Esophagus muscularis mucosa (tissue), 4 donors: ENCODE measurements at regions not wholly inside any gene's neighbourhood (a gene's known extent, or its start where the extent isn't known, plus 50 kb on each side); places are given as distances from the start of the nearest gene placed in this dataset.
"Not testable (repeated sequence)": the region's sequence is repeated elsewhere in the genome, so short reads cannot be mapped to it uniquely, and the experiment has no call there.

Source experiments
- DNase-seq: peaks from one replicate; pipeline ENCODE4 v3.0.0-alpha.2; 2017; ENCODE audit errors: extremely low spot score
- H3K27ac ChIP-seq, 4 donors: fragments of 200-600 bp; sonication (generic); replicated peaks in 1 of 4; 1 replicate in 3 of 4; 2 replicates in 1 of 4; pipeline ENCODE4 v1.5.1; 2016 to 2019; ENCODE audit warnings: mild to moderate bottlenecking in 1 of 4
- H3K27me3 ChIP-seq, 4 donors: fragments of 200-600 bp; sonication (generic); one replicate each; pipeline versions ENCODE4 v1.5.1 to v1.6.0; 2016 to 2019
- H3K36me3 ChIP-seq, 4 donors: fragments of 200-600 bp; sonication (generic); one replicate each; pipeline ENCODE4 v1.5.1; 2016 to 2019
- H3K4me1 ChIP-seq, 4 donors: fragments of 200-600 bp; sonication (generic); one replicate each; pipeline ENCODE4 v1.5.1; 2016 to 2019
- H3K4me3 ChIP-seq, 4 donors: fragments of 200-600 bp; sonication (generic); 1 replicate in 2 of 4; 2 replicates in 2 of 4; pipeline ENCODE4 v1.5.1; 2016 to 2019; ENCODE audit warnings: mild to moderate bottlenecking in 4 of 4, moderate library complexity in 1 of 4
- H3K9me3 ChIP-seq, 4 donors: fragments of 200-600 bp; sonication (generic); 1 replicate in 3 of 4; 2 replicates in 1 of 4; pipeline ENCODE4 v1.5.1; 2016 to 2019
- CTCF ChIP-seq, 3 experiments: fragments of 200-600 bp in 2 of 3; fragments of 450-650 bp in 1 of 3; sonication (generic) in 2 of 3; IDR thresholded peaks; one replicate each; pipeline ENCODE4 v1.5.1; 2017 to 2019; ENCODE audit warnings: antibody characterized with exemption in 3 of 3, mild to moderate bottlenecking in 2 of 3, moderate library complexity in 1 of 3
- EP300 ChIP-seq: sonication (generic); formaldehyde crosslinking; IDR thresholded peaks from one replicate; pipeline ENCODE4 v1.6.1; 2017; ENCODE audit warnings: antibody characterized with exemption
- POLR2A ChIP-seq: fragments of 450-650 bp; IDR thresholded peaks from one replicate; pipeline ENCODE4 v1.6.1; 2017; ENCODE audit warnings: antibody characterized with exemption, moderate library complexity, mild to moderate bottlenecking, low read depth
- POLR2AphosphoS5 ChIP-seq, 2 donors: sonication (generic); formaldehyde crosslinking; IDR thresholded peaks; one replicate each; pipeline ENCODE4 v1.6.1; 2017; ENCODE audit warnings: antibody characterized with exemption in 2 of 2
- WGBS: methylation state at CpG from one replicate; pipeline ENCODE4 v1.1.5; 2018; 5-methylcytosine and 5-hydroxymethylcytosine counted together
- intact Hi-C: fragments of 100-400 bp; cut with DNase I; formaldehyde crosslinking; loops from one replicate; pipeline ENCODE4 v1.15.1; 2023

- no peak for TF ChIP-seq EP300
- no peak for TF ChIP-seq POLR2AphosphoS5 (IDR thresholded peaks at IDR 0.05)
- no peak for TF ChIP-seq CTCF (IDR thresholded peaks at IDR 0.05)
- TF ChIP-seq POLR2A, result no peak
- Histone ChIP-seq H3K36me3 (no peaks in the 10 kb centered on the region), H3K4me1 (no peaks in the 10 kb centered on the region), H3K4me3 (no peak overlapping the region), H3K27ac (no peak overlapping the region), H3K27me3 (peaks cover 0 to 4% (median 0%) of the 10 kb centered on the region in 4 donors), H3K9me3 (no peaks in the 10 kb centered on the region)
- WGBS, result 56% methylated on average over 7 of the region's 7 CpGs
- intact Hi-C loops, result no loop called here
- no peak for DNase-seq
Observed at GRCh38 chr7:127477295-127478023, 85.0 kb upstream of the ZNF800 start.

GRCh38 chr7:127476618-127477017 is 84.1 kb upstream of the ZNF800 start:
- H3K27me3 ChIP-seq, result peaks cover 0 to 4% (median 0%) of the 10 kb centered on the region in 4 donors
- H3K36me3 ChIP-seq, result no peaks in the 10 kb centered on the region
- H3K9me3 ChIP-seq, result no peaks in the 10 kb centered on the region
- 81% methylated on average over 1 of the region's 1 CpG for WGBS
- no peak overlapping the region for H3K4me3 ChIP-seq
- H3K4me1 ChIP-seq, result no peaks in the 10 kb centered on the region
- no peak overlapping the region for H3K27ac ChIP-seq
- TF ChIP-seq CTCF (IDR thresholded peaks at IDR 0.05) (no peak), POLR2AphosphoS5 (IDR thresholded peaks at IDR 0.05) (no peak), POLR2A (no peak), EP300 (no peak)
- intact Hi-C loops, result no loop called here
- DNase-seq, result no peak

- intact Hi-C loops, result no loop called here
Observed at GRCh38 chr7:127474457-127474856, 81.9 kb upstream of the ZNF800 start.

GRCh38 chr7:127473409-127473808 is 80.9 kb upstream of the ZNF800 start:
- no peak overlapping the region for H3K27ac ChIP-seq
- H3K9me3 ChIP-seq, result no peaks in the 10 kb centered on the region
- WGBS, result 7% methylated on average over 1 of the region's 1 CpG
- H3K27me3 ChIP-seq, result no peaks in the 10 kb centered on the region
- intact Hi-C loops, result no loop called here
- H3K36me3 ChIP-seq, result no peaks in the 10 kb centered on the region
- TF ChIP-seq CTCF (IDR thresholded peaks at IDR 0.05), result no peak
- no peak for TF ChIP-seq EP300
- no peak for TF ChIP-seq POLR2AphosphoS5 (IDR thresholded peaks at IDR 0.05)
- no peak for TF ChIP-seq POLR2A
- H3K4me3 ChIP-seq, result no peak overlapping the region
- no peak for DNase-seq
- no peaks in the 10 kb centered on the region for H3K4me1 ChIP-seq

More at GRCh38 chr7:127474457-127474856, 81.9 kb upstream of the ZNF800 start:
- no peaks in the 10 kb centered on the region for H3K9me3 ChIP-seq
- no peak overlapping the region for H3K27ac ChIP-seq
- no peaks in the 10 kb centered on the region for H3K27me3 ChIP-seq
- H3K4me3 ChIP-seq, result no peak overlapping the region
- no peaks in the 10 kb centered on the region for H3K4me1 ChIP-seq
- H3K36me3 ChIP-seq, result no peaks in the 10 kb centered on the region
- no peak for DNase-seq
- TF ChIP-seq POLR2AphosphoS5 (IDR thresholded peaks at IDR 0.05) (no peak), CTCF (IDR thresholded peaks at IDR 0.05) (no peak), POLR2A (no peak), EP300 (no peak)

GRCh38 chr7:127460077-127460476 is 67.6 kb upstream of the ZNF800 start:
- DNase-seq, result no peak
- Histone ChIP-seq H3K27ac (no peak overlapping the region), H3K4me1 (no peaks in the 10 kb centered on the region), H3K4me3 (no peak overlapping the region), H3K9me3 (peaks cover 0 to 13% (median 0%) of the 10 kb centered on the region in 4 donors), H3K36me3 (no peaks in the 10 kb centered on the region), H3K27me3 (no peaks in the 10 kb centered on the region)
- intact Hi-C loops, result no loop called here
- TF ChIP-seq POLR2A (no peak), CTCF (IDR thresholded peaks at IDR 0.05) (no peak), POLR2AphosphoS5 (IDR thresholded peaks at IDR 0.05) (no peak), EP300 (no peak)

- intact Hi-C loops, DNase-seq, H3K4me3 ChIP-seq, H3K27me3 ChIP-seq, H3K4me1 ChIP-seq, H3K36me3 ChIP-seq, H3K27ac ChIP-seq: not testable (repeated sequence)
- 75% methylated on average over 9 of the region's 10 CpGs for WGBS
- peaks cover 0 to 20% (median 11%) of the 10 kb centered on the region in 4 donors for H3K9me3 ChIP-seq
Observed at GRCh38 chr7:127451258-127451657, 58.8 kb upstream of the ZNF800 start.
